ENCODE measurements at regions not wholly inside any gene's neighbourhood (a gene's known extent, or its start where the extent isn't known, plus 50 kb on each side); places are given as distances from the start of the nearest gene placed in this dataset.
"Not testable (repeated sequence)": the region's sequence is repeated elsewhere in the genome, so short reads cannot be mapped to it uniquely, and the experiment has no call there.

- H3F3A ChIP-seq (ENCODE audit: low read depth): no peaks in the 10 kb centered on the region
- no peak overlapping the region for H3K9ac ChIP-seq (ENCODE audit: low read depth, low read length, poor library complexity, severe bottlenecking)
- H2AFZ ChIP-seq (ENCODE audit: low read length): no peak overlapping the region
- no peak for TF ChIP-seq CTCF (conservative IDR thresholded peaks at IDR 0.05; ENCODE audit: low read length)
- no peak for TF ChIP-seq EZH2phosphoT487 (IDR thresholded peaks at IDR 0.05; ENCODE audit: borderline replicate concordance)
- no peak overlapping the region for H3K4me3 ChIP-seq (ENCODE audit: low read length, poor library complexity, severe bottlenecking)
- H3K4me2 ChIP-seq (ENCODE audit: low read depth, low read length, poor library complexity, severe bottlenecking): no peak overlapping the region
- peaks cover 3% of the 10 kb centered on the region for H3K4me1 ChIP-seq (ENCODE audit: insufficient read depth, low read length, poor library complexity, severe bottlenecking)
- no peaks in the 10 kb centered on the region for H3K9me2 ChIP-seq (replicated peaks; ENCODE audit: low read depth, low read length)
- H4K20me1 ChIP-seq (ENCODE audit: insufficient read depth, low read length, poor library complexity, severe bottlenecking): no peaks in the 10 kb centered on the region
- H3K79me2 ChIP-seq (ENCODE audit: insufficient read depth, low read length): no peaks in the 10 kb centered on the region
- H3K27me3 ChIP-seq (ENCODE audit: insufficient read depth, low read length, poor library complexity, severe bottlenecking): no peaks in the 10 kb centered on the region
- no peaks in the 10 kb centered on the region for H3K36me3 ChIP-seq (ENCODE audit: insufficient read depth, low read length)
- no peaks in the 10 kb centered on the region for H3K9me3 ChIP-seq (ENCODE audit: insufficient read depth, low read depth, low read length)
Observed at GRCh38 chr4:22614114-22614513, 78.6 kb upstream of the GBA3 start.

- H3K9ac ChIP-seq (ENCODE audit: low read depth, low read length, poor library complexity, severe bottlenecking): no peak overlapping the region
- no peak overlapping the region for H3K4me3 ChIP-seq (ENCODE audit: low read length, poor library complexity, severe bottlenecking)
- no peak overlapping the region for H2AFZ ChIP-seq (ENCODE audit: low read length)
- no peak for TF ChIP-seq EZH2phosphoT487 (IDR thresholded peaks at IDR 0.05; ENCODE audit: borderline replicate concordance)
- no peak for TF ChIP-seq CTCF (conservative IDR thresholded peaks at IDR 0.05; ENCODE audit: low read length)
- no peaks in the 10 kb centered on the region for H3F3A ChIP-seq (ENCODE audit: low read depth)
- H3K9me3 ChIP-seq (ENCODE audit: insufficient read depth, low read depth, low read length): no peaks in the 10 kb centered on the region
- no peaks in the 10 kb centered on the region for H3K27me3 ChIP-seq (ENCODE audit: insufficient read depth, low read length, poor library complexity, severe bottlenecking)
- no peaks in the 10 kb centered on the region for H3K9me2 ChIP-seq (replicated peaks; ENCODE audit: low read depth, low read length)
- H3K4me2 ChIP-seq (ENCODE audit: low read depth, low read length, poor library complexity, severe bottlenecking): no peak overlapping the region
- no peaks in the 10 kb centered on the region for H3K36me3 ChIP-seq (ENCODE audit: insufficient read depth, low read length)
- no peaks in the 10 kb centered on the region for H3K79me2 ChIP-seq (ENCODE audit: insufficient read depth, low read length)
- H3K4me1 ChIP-seq (ENCODE audit: insufficient read depth, low read length, poor library complexity, severe bottlenecking): no peaks in the 10 kb centered on the region
- no peaks in the 10 kb centered on the region for H4K20me1 ChIP-seq (ENCODE audit: insufficient read depth, low read length, poor library complexity, severe bottlenecking)
Observed at GRCh38 chr4:22616516-22616915, 76.2 kb upstream of the GBA3 start.

GRCh38 chr4:22620144-22620543 is 72.6 kb upstream of the GBA3 start:
- not testable (repeated sequence) for H3K36me3 ChIP-seq (ENCODE audit: insufficient read depth, low read length); H3K4me1 ChIP-seq (ENCODE audit: insufficient read depth, low read length, poor library complexity, severe bottlenecking); H2AFZ ChIP-seq (ENCODE audit: low read length); H4K20me1 ChIP-seq (ENCODE audit: insufficient read depth, low read length, poor library complexity, severe bottlenecking); H3K4me3 ChIP-seq (ENCODE audit: low read length, poor library complexity, severe bottlenecking); H3K9me2 ChIP-seq (replicated peaks; ENCODE audit: low read depth, low read length); H3K27me3 ChIP-seq (ENCODE audit: insufficient read depth, low read length, poor library complexity, severe bottlenecking); H3K9ac ChIP-seq (ENCODE audit: low read depth, low read length, poor library complexity, severe bottlenecking); H3K79me2 ChIP-seq (ENCODE audit: insufficient read depth, low read length); H3K4me2 ChIP-seq (ENCODE audit: low read depth, low read length, poor library complexity, severe bottlenecking); H3K9me3 ChIP-seq (ENCODE audit: insufficient read depth, low read depth, low read length); H3F3A ChIP-seq (ENCODE audit: low read depth)

- H3K4me1 ChIP-seq (ENCODE audit: insufficient read depth, low read length, poor library complexity, severe bottlenecking): peaks cover 11% of the 10 kb centered on the region
- not testable (repeated sequence) for H3K79me2 ChIP-seq (ENCODE audit: insufficient read depth, low read length); H3K36me3 ChIP-seq (ENCODE audit: insufficient read depth, low read length); H3K9me3 ChIP-seq (ENCODE audit: insufficient read depth, low read depth, low read length); H3K4me3 ChIP-seq (ENCODE audit: low read length, poor library complexity, severe bottlenecking); H3K27me3 ChIP-seq (ENCODE audit: insufficient read depth, low read length, poor library complexity, severe bottlenecking); H3K4me2 ChIP-seq (ENCODE audit: low read depth, low read length, poor library complexity, severe bottlenecking); H3F3A ChIP-seq (ENCODE audit: low read depth); H3K9me2 ChIP-seq (replicated peaks; ENCODE audit: low read depth, low read length); H3K9ac ChIP-seq (ENCODE audit: low read depth, low read length, poor library complexity, severe bottlenecking); H2AFZ ChIP-seq (ENCODE audit: low read length); H4K20me1 ChIP-seq (ENCODE audit: insufficient read depth, low read length, poor library complexity, severe bottlenecking)
Observed at GRCh38 chr4:22621970-22622369, 70.8 kb upstream of the GBA3 start.

- H3K9me3 ChIP-seq (ENCODE audit: insufficient read depth, low read depth, low read length); H3K36me3 ChIP-seq (ENCODE audit: insufficient read depth, low read length); H3K9me2 ChIP-seq (replicated peaks; ENCODE audit: low read depth, low read length); H4K20me1 ChIP-seq (ENCODE audit: insufficient read depth, low read length, poor library complexity, severe bottlenecking); H2AFZ ChIP-seq (ENCODE audit: low read length); H3F3A ChIP-seq (ENCODE audit: low read depth); H3K9ac ChIP-seq (ENCODE audit: low read depth, low read length, poor library complexity, severe bottlenecking); H3K4me3 ChIP-seq (ENCODE audit: low read length, poor library complexity, severe bottlenecking); H3K79me2 ChIP-seq (ENCODE audit: insufficient read depth, low read length); H3K27me3 ChIP-seq (ENCODE audit: insufficient read depth, low read length, poor library complexity, severe bottlenecking); H3K4me2 ChIP-seq (ENCODE audit: low read depth, low read length, poor library complexity, severe bottlenecking): not testable (repeated sequence)
- H3K4me1 ChIP-seq (ENCODE audit: insufficient read depth, low read length, poor library complexity, severe bottlenecking): peaks cover 11% of the 10 kb centered on the region
Observed at GRCh38 chr4:22624002-22624401, 68.7 kb upstream of the GBA3 start.
